ENCODE measurements at regions not wholly inside any gene's neighbourhood (a gene's known extent, or its start where the extent isn't known, plus 50 kb on each side); places are given as distances from the start of the nearest gene placed in this dataset.

- Histone ChIP-seq H3K27ac (ENCODE audit: insufficient read depth, low read depth, low read length) (no peak overlapping the region), H3K9me1 (replicated peaks; ENCODE audit: control insufficient read depth, extremely low read depth, insufficient read depth, low read length) (no peaks in the 10 kb centered on the region), H3K36me3 (ENCODE audit: control insufficient read depth in 2 of 2, extremely low read depth in 1 of 2, insufficient read depth in 2 of 2, low read length in 2 of 2) (no peaks in the 10 kb centered on the region), H3K4me3 (replicated peaks in 1 of 3; ENCODE audit: insufficient read depth in 1 of 3, low read depth in 1 of 3, low read length in 3 of 3) (no peak overlapping the region), H3K9me3 (replicated peaks; ENCODE audit: control insufficient read depth, insufficient read depth, low read length) (no peaks in the 10 kb centered on the region), H3K9ac (replicated peaks; ENCODE audit: extremely low read depth, insufficient read depth, low read length) (no peak overlapping the region), H3K4me2 (ENCODE audit: insufficient read depth, low read length) (no peak overlapping the region), H3K4me1 (ENCODE audit: control insufficient read depth, extremely low read depth, insufficient read depth, low read length) (no peaks in the 10 kb centered on the region), H3K27me3 (ENCODE audit: control insufficient read depth in 2 of 2, insufficient read depth in 2 of 2, low read length in 2 of 2) (no peaks in the 10 kb centered on the region), H3K79me2 (ENCODE audit: control insufficient read depth, insufficient read depth, low read length) (no peaks in the 10 kb centered on the region), H2AFZ (ENCODE audit: low read depth, low read length) (no peak overlapping the region), H4K20me1 (replicated peaks; ENCODE audit: control insufficient read depth, extremely low read depth, insufficient read depth, low read length) (no peaks in the 10 kb centered on the region)
- DNase-seq (ENCODE audit: low read depth, low spot score), result peak; percentile 15
- FAIRE-seq, result peak; percentile 78
- dilution Hi-C loops (cut with MboI; ENCODE audit: extremely low pct_ligation_motif_present, low sequenced_read_pairs) (no loop called here), intact Hi-C loops (cut with micrococcal nuclease) (no loop called here)
- no peak for TF ChIP-seq JUN (IDR thresholded peaks at IDR 0.05; ENCODE audit: borderline replicate concordance, insufficient read depth, insufficient read length, low read depth)
- no peak for TF ChIP-seq POLR2AphosphoS5 (IDR thresholded peaks at IDR 0.05; ENCODE audit: insufficient read depth, low read depth, low read length)
- TF ChIP-seq EZH2 (IDR thresholded peaks at IDR 0.05; ENCODE audit: borderline replicate concordance, low read depth, low read length, severe bottlenecking), result no peak
- no TSS peak for BruUV-seq (replicated peaks)
- POLR2A ChIA-PET, result no interaction called here
- CTCF ChIA-PET, result no interaction called here
Measured at GRCh38 chr10:127797339-127797738, 60.4 kb downstream of the FOXI2 start.

- Histone ChIP-seq H2AFZ (ENCODE audit: low read depth, low read length) (no peak overlapping the region), H3K4me1 (ENCODE audit: control insufficient read depth, extremely low read depth, insufficient read depth, low read length) (no peaks in the 10 kb centered on the region), H3K9me3 (replicated peaks; ENCODE audit: control insufficient read depth, insufficient read depth, low read length) (no peaks in the 10 kb centered on the region), H3K27me3 (ENCODE audit: control insufficient read depth in 2 of 2, insufficient read depth in 2 of 2, low read length in 2 of 2) (no peaks in the 10 kb centered on the region), H3K4me3 (replicated peaks in 1 of 3; ENCODE audit: insufficient read depth in 1 of 3, low read depth in 1 of 3, low read length in 3 of 3) (no peak overlapping the region), H3K9ac (replicated peaks; ENCODE audit: extremely low read depth, insufficient read depth, low read length) (no peak overlapping the region), H3K27ac (ENCODE audit: insufficient read depth, low read depth, low read length) (no peak overlapping the region), H3K79me2 (ENCODE audit: control insufficient read depth, insufficient read depth, low read length) (no peaks in the 10 kb centered on the region), H3K36me3 (ENCODE audit: control insufficient read depth in 2 of 2, extremely low read depth in 1 of 2, insufficient read depth in 2 of 2, low read length in 2 of 2) (no peaks in the 10 kb centered on the region), H4K20me1 (replicated peaks; ENCODE audit: control insufficient read depth, extremely low read depth, insufficient read depth, low read length) (no peaks in the 10 kb centered on the region), H3K9me1 (replicated peaks; ENCODE audit: control insufficient read depth, extremely low read depth, insufficient read depth, low read length) (no peaks in the 10 kb centered on the region), H3K4me2 (ENCODE audit: insufficient read depth, low read length) (no peak overlapping the region)
- dilution Hi-C loops (cut with MboI; ENCODE audit: extremely low pct_ligation_motif_present, low sequenced_read_pairs), result no loop called here
- no peak for FAIRE-seq
- peak; percentile 82 for DNase-seq (ENCODE audit: low read depth, low spot score)
- no peak for TF ChIP-seq MYC (IDR thresholded peaks at IDR 0.05; ENCODE audit: low read depth, low read length)
- no TSS peak for BruUV-seq (replicated peaks)
- intact Hi-C loops (cut with micrococcal nuclease), result no loop called here
- CTCF ChIA-PET, result no interaction called here
- POLR2A ChIA-PET, result no interaction called here
Measured at GRCh38 chr10:127798111-127798510, 61.1 kb downstream of the FOXI2 start.
